GM23248 (cell line): ENCODE measurements at regions not wholly inside any gene's neighbourhood (a gene's known extent, or its start where the extent isn't known, plus 50 kb on each side); places are given as distances from the start of the nearest gene placed in this dataset.

Experiments
- DNase-seq: peaks from one replicate; pipeline ENCODE4 v3.0.0-alpha.2; 2015
- H2AFZ ChIP-seq: fragments of 200-600 bp; sonication (generic); 2 replicates; pipeline ENCODE4 v1.6.1; 2016; ENCODE audit warnings: antibody characterized with exemption
- H3F3A ChIP-seq: fragments of 200-600 bp; sonication (generic); 2 replicates; pipeline ENCODE4 v1.6.1; 2016; ENCODE audit warnings: mild to moderate bottlenecking, antibody characterized with exemption, mixed run types; ENCODE audit not compliant: insufficient read depth
- H3K27ac ChIP-seq: fragments of 200-600 bp; sonication (generic); 2 replicates; pipeline ENCODE4 v1.5.1; 2016; ENCODE audit warnings: mild to moderate bottlenecking
- H3K27me3 ChIP-seq: fragments of 200-600 bp; sonication (generic); replicated peaks from 2 replicates; pipeline ENCODE4 v1.6.1; 2016; ENCODE audit warnings: mild to moderate bottlenecking; ENCODE audit not compliant: insufficient read depth
- H3K36me3 ChIP-seq: fragments of 200-600 bp; sonication (generic); 2 replicates; pipeline ENCODE4 v1.6.1; 2016; ENCODE audit warnings: low read depth, mild to moderate bottlenecking
- H3K4me1 ChIP-seq: fragments of 200-600 bp; sonication (generic); 2 replicates; pipeline ENCODE4 v1.6.1; 2016; ENCODE audit warnings: mild to moderate bottlenecking; ENCODE audit not compliant: insufficient read depth
- H3K4me2 ChIP-seq: fragments of 200-600 bp; sonication (generic); one replicate; pipeline ENCODE4 v1.6.1; 2016; ENCODE audit warnings: mild to moderate bottlenecking; ENCODE audit not compliant: unreplicated experiment
- H3K4me3 ChIP-seq: fragments of 200-600 bp; sonication (generic); 2 replicates; pipeline ENCODE4 v1.5.1; 2016; ENCODE audit warnings: mild to moderate bottlenecking
- H3K79me2 ChIP-seq: fragments of 200-600 bp; sonication (generic); 2 replicates; pipeline ENCODE4 v1.6.1; 2016; ENCODE audit warnings: mild to moderate bottlenecking; ENCODE audit not compliant: insufficient read depth
- H3K9ac ChIP-seq: fragments of 200-600 bp; sonication (generic); 2 replicates; pipeline ENCODE4 v1.6.1; 2016; ENCODE audit warnings: mild to moderate bottlenecking
- H3K9me2 ChIP-seq: fragments of 200-600 bp; sonication (generic); 2 replicates; pipeline ENCODE4 v1.6.1; 2016; ENCODE audit warnings: mixed run types, mild to moderate bottlenecking, moderate library complexity; ENCODE audit not compliant: insufficient read depth
- H3K9me3 ChIP-seq: fragments of 200-600 bp; sonication (generic); one replicate; pipeline ENCODE4 v1.6.1; 2017; ENCODE audit warnings: low read depth
- H4K20me1 ChIP-seq: fragments of 200-600 bp; sonication (generic); 2 replicates; pipeline ENCODE4 v1.6.0; 2016; ENCODE audit not compliant: insufficient read depth
- EZH2 ChIP-seq: fragments of 200-600 bp; sonication (generic); IDR thresholded peaks from 2 replicates; pipeline ENCODE4 v1.6.1; 2018; ENCODE audit warnings: antibody characterized with exemption, mild to moderate bottlenecking; ENCODE audit not compliant: insufficient read depth, poor library complexity, severe bottlenecking
- EZH2phosphoT487 ChIP-seq: fragments of 200-600 bp; sonication (generic); IDR thresholded peaks from 2 replicates; pipeline ENCODE4 v1.6.1; 2018; ENCODE audit warnings: antibody characterized with exemption, moderate library complexity, mild to moderate bottlenecking, low read depth; ENCODE audit not compliant: insufficient read depth
- WGBS, 2 experiments: methylation state at CpG; one replicate each; pipeline ENCODE4 v1.1.6; 2015 to 2017; ENCODE audit warnings: low lambda C conversion rate in 2 of 2, low coverage in 1 of 2; ENCODE audit errors: missing lambda C conversion rate in 2 of 2; 5-methylcytosine and 5-hydroxymethylcytosine counted together
- in situ Hi-C: fragments of 300-500 bp; cut with MboI; formaldehyde crosslinking; loops from 2 replicates; pipeline ENCODE4 v1.15.0; 2020

DNA sequence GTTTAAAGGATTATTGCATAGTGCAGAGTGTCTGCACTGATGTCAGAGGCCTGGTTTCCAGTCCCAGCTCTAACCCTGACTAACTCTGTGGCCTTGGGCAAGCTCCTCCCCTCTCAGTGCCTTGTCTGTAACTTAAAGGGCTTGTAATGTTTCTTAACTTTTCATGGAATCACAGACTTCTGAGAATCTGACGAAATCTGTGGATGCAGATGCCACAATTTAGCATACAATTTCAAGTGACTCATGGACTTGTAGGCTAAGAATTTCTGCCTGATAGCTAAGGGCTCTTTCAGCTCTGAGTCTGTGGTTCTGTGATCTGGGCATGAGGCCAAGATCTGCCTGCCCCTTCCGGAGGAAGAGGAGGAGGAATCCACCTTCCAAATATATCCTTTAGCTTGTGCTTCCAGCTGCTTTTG, 236.9 kb downstream of the AR start:
- peak overlapping the region; percentile 86 for H3K27ac ChIP-seq
- no peak for TF ChIP-seq EZH2
- no peak for TF ChIP-seq EZH2phosphoT487
- H2AFZ ChIP-seq = peak overlapping the region; percentile 93
- H3K9me2 ChIP-seq = no peaks in the 10 kb centered on the region
- peak overlapping the region; percentile 72 for H3K4me2 ChIP-seq
- WGBS, 2 experiments = 0% methylated on average over 2 of the region's 2 CpGs
- H3K36me3 ChIP-seq = no peaks in the 10 kb centered on the region
- H3K9me3 ChIP-seq = no peaks in the 10 kb centered on the region
- H3K27me3 ChIP-seq = no peaks in the 10 kb centered on the region
- DNase-seq = peak; percentile 92
- H3K9ac ChIP-seq = peak overlapping the region; percentile 47; the same call in 1 of the 2 replicates
- H3F3A ChIP-seq = peaks cover 21% of the 10 kb centered on the region; the same call in 1 of the 2 replicates
- no peaks in the 10 kb centered on the region for H4K20me1 ChIP-seq
- in situ Hi-C loops = no loop called here
- H3K4me3 ChIP-seq = peak overlapping the region; percentile 60
- no peaks in the 10 kb centered on the region for H3K79me2 ChIP-seq
- peaks cover 14% of the 10 kb centered on the region for H3K4me1 ChIP-seq

DNA sequence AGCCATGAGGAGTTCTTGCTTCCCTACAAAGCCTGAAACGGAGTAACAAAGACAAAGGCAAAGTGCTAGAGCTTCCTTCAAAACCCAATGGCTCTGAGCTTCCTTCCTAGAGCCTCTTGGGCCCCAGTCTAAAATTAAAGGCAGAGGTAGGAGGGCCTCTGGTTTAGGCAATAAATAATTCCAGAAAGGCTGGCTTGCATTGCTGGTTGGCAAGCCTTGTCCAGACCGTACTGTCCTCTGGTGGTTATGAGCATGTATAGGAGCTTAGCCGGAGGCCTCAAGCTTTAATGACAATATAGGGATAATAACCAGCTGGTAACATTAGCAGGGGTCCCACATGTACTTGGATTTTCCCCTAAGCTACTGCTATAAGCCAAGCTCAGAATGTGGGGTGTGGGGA, 237.3 kb downstream of the AR start:
- H3K27ac ChIP-seq = peak overlapping the region; percentile 86
- H3K9me2 ChIP-seq = no peaks in the 10 kb centered on the region
- peak; percentile 68 for DNase-seq
- no peak overlapping the region; the same call in 1 of the 2 replicates for H3K9ac ChIP-seq
- peak overlapping the region; percentile 93 for H2AFZ ChIP-seq
- H3K9me3 ChIP-seq = no peaks in the 10 kb centered on the region
- H3K4me1 ChIP-seq = peaks cover 14% of the 10 kb centered on the region
- H3F3A ChIP-seq = peaks cover 21% of the 10 kb centered on the region; the same call in 1 of the 2 replicates
- H3K4me3 ChIP-seq = peak overlapping the region; percentile 60
- H3K4me2 ChIP-seq = peak overlapping the region; percentile 72
- H4K20me1 ChIP-seq = no peaks in the 10 kb centered on the region
- WGBS, 2 experiments = 0 to 3% methylated on average over 3 of the region's 3 CpGs
- H3K36me3 ChIP-seq = no peaks in the 10 kb centered on the region
- TF ChIP-seq EZH2 (no peak), EZH2phosphoT487 (no peak)
- H3K79me2 ChIP-seq = no peaks in the 10 kb centered on the region
- in situ Hi-C loops = no loop called here
- H3K27me3 ChIP-seq = no peaks in the 10 kb centered on the region

- Histone ChIP-seq H3K27me3 (no peaks in the 10 kb centered on the region), H3F3A (peaks cover 16% of the 10 kb centered on the region; the same call in 1 of the 2 replicates), H2AFZ (no peak overlapping the region), H3K27ac (no peak overlapping the region), H3K4me3 (no peak overlapping the region), H3K9me2 (no peaks in the 10 kb centered on the region), H3K79me2 (no peaks in the 10 kb centered on the region), H3K9me3 (no peaks in the 10 kb centered on the region), H3K4me2 (no peak overlapping the region), H3K36me3 (no peaks in the 10 kb centered on the region), H4K20me1 (no peaks in the 10 kb centered on the region), H3K9ac (no peak overlapping the region), H3K4me1 (peaks cover 14% of the 10 kb centered on the region; the same call in 1 of the 2 replicates)
- in situ Hi-C loops = no loop called here
- no peak for DNase-seq
- TF ChIP-seq EZH2 (no peak), EZH2phosphoT487 (no peak)
- 54 to 58% methylated on average over 2 of the region's 2 CpGs for WGBS, 2 experiments
Measured at GRCh38 chrX:67784712-67785111, 240.9 kb downstream of the AR start.

DNA sequence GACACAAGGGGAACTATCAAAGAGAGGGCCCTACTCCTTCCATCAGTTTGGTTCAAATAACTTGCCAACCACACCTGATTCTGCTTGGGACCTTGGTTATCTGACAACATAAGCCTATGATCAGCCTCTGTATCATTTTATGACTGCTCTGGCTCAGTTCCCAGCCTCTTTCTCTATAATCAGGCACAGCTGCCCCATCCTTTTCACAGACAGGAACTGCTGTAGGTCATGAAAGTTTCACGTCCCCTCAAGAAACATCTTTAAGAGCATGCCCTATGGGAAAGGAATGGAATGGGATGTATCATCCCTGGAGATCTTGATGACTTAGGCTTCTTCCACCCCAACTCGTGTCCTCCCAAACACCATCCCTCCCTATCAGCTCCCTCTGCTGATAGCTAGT, 243.4 kb downstream of the AR start:
- peak; percentile 63 for DNase-seq
- 0 to 2% methylated on average over 2 of the region's 2 CpGs for WGBS, 2 experiments

DNA sequence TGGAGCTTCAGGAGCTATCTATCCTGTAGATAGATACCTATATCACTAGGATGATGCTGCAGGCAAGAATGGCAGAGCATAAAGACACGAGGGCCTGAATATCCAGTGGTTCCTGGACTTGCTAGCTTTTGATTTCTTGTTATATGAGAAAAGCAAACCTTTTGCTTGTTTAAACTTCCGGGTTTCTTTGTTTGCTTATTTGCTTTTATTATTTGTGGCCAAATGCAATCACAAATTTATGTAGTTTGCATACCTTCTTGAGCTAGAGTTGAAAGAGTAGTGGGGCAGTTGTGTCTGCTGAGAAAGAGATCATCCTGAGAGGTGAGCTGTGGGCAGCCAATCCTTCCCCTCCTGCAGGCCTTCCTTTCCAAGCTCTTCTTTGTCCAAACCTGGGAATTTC, 245.7 kb downstream of the AR start:
- in situ Hi-C loops = no loop called here
- WGBS, 2 experiments = 41 to 54% methylated on average over 2 of the region's 2 CpGs
- no peak overlapping the region for H2AFZ ChIP-seq

More for the DNA sequence above, 243.4 kb downstream of the AR start:
- H3K27ac ChIP-seq = no peak overlapping the region
- no peak for TF ChIP-seq EZH2phosphoT487
- no peak for TF ChIP-seq EZH2
- H3K9me2 ChIP-seq = no peaks in the 10 kb centered on the region
- no peaks in the 10 kb centered on the region for H4K20me1 ChIP-seq
- H3K4me3 ChIP-seq = no peak overlapping the region
- no peak overlapping the region for H3K9ac ChIP-seq
- no peaks in the 10 kb centered on the region for H3K27me3 ChIP-seq
- no peak overlapping the region for H2AFZ ChIP-seq
- H3K9me3 ChIP-seq = no peaks in the 10 kb centered on the region
- no peak overlapping the region for H3K4me2 ChIP-seq
- H3K36me3 ChIP-seq = no peaks in the 10 kb centered on the region
- no peaks in the 10 kb centered on the region for H3K4me1 ChIP-seq
- in situ Hi-C loops = no loop called here
- H3K79me2 ChIP-seq = no peaks in the 10 kb centered on the region
- H3F3A ChIP-seq = no peaks in the 10 kb centered on the region

More for the DNA sequence above, 245.7 kb downstream of the AR start:
- no peak for TF ChIP-seq EZH2
- TF ChIP-seq EZH2phosphoT487 = no peak
- Histone ChIP-seq H3K9ac (no peak overlapping the region), H3K79me2 (no peaks in the 10 kb centered on the region), H3K36me3 (no peaks in the 10 kb centered on the region), H3K4me1 (no peaks in the 10 kb centered on the region), H3K27ac (no peak overlapping the region), H3K4me3 (no peak overlapping the region), H3K27me3 (no peaks in the 10 kb centered on the region), H3K4me2 (no peak overlapping the region), H3K9me3 (no peaks in the 10 kb centered on the region), H3F3A (no peaks in the 10 kb centered on the region), H4K20me1 (no peaks in the 10 kb centered on the region), H3K9me2 (no peaks in the 10 kb centered on the region)
- DNase-seq = no peak
